ENCODE measurements at regions not wholly inside any gene's neighbourhood (a gene's known extent, or its start where the extent isn't known, plus 50 kb on each side); places are given as distances from the start of the nearest gene placed in this dataset.
"Not testable (repeated sequence)": the region's sequence is repeated elsewhere in the genome, so short reads cannot be mapped to it uniquely, and the experiment has no call there.

GRCh38 chr2:130248355-130248754, 50.1 kb upstream of the TUBA3E start:
- not testable (repeated sequence) for DNase-seq
